ENCODE measurements at regions not wholly inside any gene's neighbourhood (a gene's known extent, or its start where the extent isn't known, plus 50 kb on each side); places are given as distances from the start of the nearest gene placed in this dataset.

GRCh38 chr6:135665935-135666334 lies 168.4 kb upstream of the AHI1 start (continued):
- TF ChIP-seq ZBTB46 (CRISPR knock-in tag; IDR thresholded peaks at IDR 0.05; ENCODE audit: borderline replicate concordance) (no peak), LRRFIP1 (CRISPR knock-in tag; conservative IDR thresholded peaks at IDR 0.05) (no peak), CHD4 (IDR thresholded peaks at IDR 0.05; ENCODE audit: borderline replicate concordance, low read length) (no peak), ZFP36L2 (CRISPR knock-in tag; IDR thresholded peaks at IDR 0.05) (no peak), ZNF263 (CRISPR knock-in tag; IDR thresholded peaks at IDR 0.05) (no peak), NRL (CRISPR knock-in tag; IDR thresholded peaks at IDR 0.05; ENCODE audit: borderline replicate concordance) (no peak), RAD21 (CRISPR knock-in tag; IDR thresholded peaks at IDR 0.05) (no peak), ZNF75D (CRISPR knock-in tag; IDR thresholded peaks at IDR 0.05; ENCODE audit: borderline replicate concordance) (no peak), ATF5 (CRISPR knock-in tag; IDR thresholded peaks at IDR 0.05; ENCODE audit: low read depth) (no peak), BCL6 (CRISPR knock-in tag; IDR thresholded peaks at IDR 0.05) (no peak), NKX3-1 (CRISPR knock-in tag; IDR thresholded peaks at IDR 0.05) (no peak), KAT8 (CRISPR knock-in tag; IDR thresholded peaks at IDR 0.05) (no peak), UBTF (CRISPR knock-in tag; IDR thresholded peaks at IDR 0.05) (no peak)

Measured in HepG2 (cell line).